ENCODE measurements at regions not wholly inside any gene's neighbourhood (a gene's known extent, or its start where the extent isn't known, plus 50 kb on each side); places are given as distances from the start of the nearest gene placed in this dataset.
"Not testable (repeated sequence)": the region's sequence is repeated elsewhere in the genome, so short reads cannot be mapped to it uniquely, and the experiment has no call there.

GRCh38 chr16:21367733-21368421 is 89.8 kb upstream of the CRYM start:
- not testable (repeated sequence) for TF ChIP-seq POLR2A, CTCF (IDR thresholded peaks at IDR 0.05)
